Astrocyte of the spinal cord (primary cell): ENCODE measurements at regions not wholly inside any gene's neighbourhood (a gene's known extent, or its start where the extent isn't known, plus 50 kb on each side); places are given as distances from the start of the nearest gene placed in this dataset.

Experiments
- DNase-seq: peaks from one replicate; pipeline ENCODE4 v3.0.0; 2011; ENCODE audit warnings: low read depth, low spot score
- H3K4me3 ChIP-seq: 2 replicates; pipeline ENCODE4 v1.5.1; 2011; ENCODE audit warnings: low read depth, mild to moderate bottlenecking, low read length, moderate library complexity
- in situ Hi-C: cut with HindIII; loops from 2 replicates; pipeline ENCODE4 v1.10.0; 2017; ENCODE audit warnings: low sequenced_read_pairs
- TF ChIP-seq, protein P1 (sequence below): IDR thresholded peaks from 2 replicates; pipeline ENCODE4 v1.5.1; 2012; ENCODE audit warnings: low read depth, mild to moderate bottlenecking, low read length, inconsistent platforms

DNA sequence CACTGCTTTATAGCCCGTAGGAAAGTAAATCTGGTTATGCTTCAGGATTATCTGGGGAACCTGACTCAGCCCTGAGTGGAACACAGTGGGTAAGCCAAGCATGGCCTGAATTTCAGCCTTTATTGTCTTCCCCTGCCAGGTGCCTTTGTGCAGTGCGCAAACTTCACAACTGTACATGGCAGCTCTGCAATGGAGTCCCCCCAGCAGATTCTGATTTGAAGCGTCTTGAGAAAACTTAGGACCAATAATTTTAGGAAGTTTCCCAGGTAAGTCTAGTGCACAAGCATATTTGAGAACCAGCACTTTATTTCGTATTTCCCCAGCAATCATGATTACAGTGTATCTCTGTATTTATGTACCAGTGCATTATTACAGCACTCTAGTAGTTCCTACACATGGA is 112.1 kb upstream of the ARL4C start:
- in situ Hi-C loops, result no loop called here
- TF ChIP-seq, protein P1, sequence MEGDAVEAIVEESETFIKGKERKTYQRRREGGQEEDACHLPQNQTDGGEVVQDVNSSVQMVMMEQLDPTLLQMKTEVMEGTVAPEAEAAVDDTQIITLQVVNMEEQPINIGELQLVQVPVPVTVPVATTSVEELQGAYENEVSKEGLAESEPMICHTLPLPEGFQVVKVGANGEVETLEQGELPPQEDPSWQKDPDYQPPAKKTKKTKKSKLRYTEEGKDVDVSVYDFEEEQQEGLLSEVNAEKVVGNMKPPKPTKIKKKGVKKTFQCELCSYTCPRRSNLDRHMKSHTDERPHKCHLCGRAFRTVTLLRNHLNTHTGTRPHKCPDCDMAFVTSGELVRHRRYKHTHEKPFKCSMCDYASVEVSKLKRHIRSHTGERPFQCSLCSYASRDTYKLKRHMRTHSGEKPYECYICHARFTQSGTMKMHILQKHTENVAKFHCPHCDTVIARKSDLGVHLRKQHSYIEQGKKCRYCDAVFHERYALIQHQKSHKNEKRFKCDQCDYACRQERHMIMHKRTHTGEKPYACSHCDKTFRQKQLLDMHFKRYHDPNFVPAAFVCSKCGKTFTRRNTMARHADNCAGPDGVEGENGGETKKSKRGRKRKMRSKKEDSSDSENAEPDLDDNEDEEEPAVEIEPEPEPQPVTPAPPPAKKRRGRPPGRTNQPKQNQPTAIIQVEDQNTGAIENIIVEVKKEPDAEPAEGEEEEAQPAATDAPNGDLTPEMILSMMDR, result no peak
- H3K4me3 ChIP-seq, result no peak overlapping the region
- no peak for DNase-seq

DNA sequence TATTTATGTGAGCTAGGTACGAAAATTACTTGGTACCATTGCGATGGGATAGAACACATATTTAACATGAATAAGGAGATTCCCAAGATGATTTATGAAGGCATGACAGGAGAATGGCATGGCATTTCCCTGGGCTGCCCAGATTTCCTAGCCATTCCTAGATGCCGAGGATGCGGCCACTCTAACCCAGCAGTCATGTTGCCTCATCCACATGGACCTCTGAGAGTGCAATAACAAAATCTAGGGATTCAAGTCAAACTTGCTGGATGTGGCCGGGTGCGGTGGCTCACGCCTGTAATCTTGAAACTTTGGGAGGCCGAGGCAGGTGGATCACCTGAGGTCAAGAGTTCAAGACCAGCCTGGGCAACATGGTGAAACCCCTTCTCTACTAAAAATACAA is 110.8 kb upstream of the ARL4C start:
- in situ Hi-C loops, result no loop called here
- TF ChIP-seq, protein P1, result no peak
- no peak for DNase-seq
- no peak overlapping the region for H3K4me3 ChIP-seq

DNA sequence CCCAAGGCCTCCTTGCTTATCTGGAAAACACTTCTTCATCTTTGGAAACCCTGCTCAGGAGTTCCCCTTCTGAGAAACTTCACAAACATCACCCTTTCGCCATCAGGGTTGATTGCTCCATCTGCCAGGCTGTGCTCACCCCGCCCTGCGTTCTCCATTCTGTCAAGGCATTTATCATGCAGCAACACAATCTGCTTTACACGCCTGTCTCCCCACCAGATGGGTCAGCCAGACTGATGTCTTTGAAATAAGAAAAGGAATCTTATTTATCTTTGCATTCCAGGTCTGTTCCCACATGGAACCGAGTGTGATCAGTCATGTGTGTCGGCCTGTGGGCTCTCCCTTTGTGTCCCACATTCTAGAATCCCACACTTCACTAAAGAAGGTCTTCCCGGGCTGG is 110.0 kb upstream of the ARL4C start:
- no peak for DNase-seq
- in situ Hi-C loops, result no loop called here

DNA sequence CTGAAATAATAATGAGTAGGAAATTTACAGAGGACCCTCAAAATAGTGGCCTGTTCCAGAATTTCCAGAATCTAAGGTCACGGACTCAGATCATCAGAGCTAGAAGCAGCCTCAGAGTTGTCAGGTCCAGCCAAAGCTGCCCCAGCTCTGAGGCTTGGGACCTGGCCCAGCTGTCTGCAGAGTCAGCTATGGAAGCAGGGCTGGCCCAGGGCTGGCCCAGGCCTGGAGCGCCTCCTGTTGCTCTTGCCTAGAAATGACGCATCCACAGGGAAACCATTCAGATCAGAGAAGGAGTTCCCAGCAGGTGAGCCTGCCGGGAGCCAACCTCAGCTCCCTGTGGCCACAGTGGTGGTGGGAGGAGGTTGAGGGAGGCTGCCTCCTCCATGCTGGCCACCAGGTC is 106.7 kb upstream of the ARL4C start:
- no peak for DNase-seq
- TF ChIP-seq, protein P1, result no peak
- no peak overlapping the region for H3K4me3 ChIP-seq
- in situ Hi-C loops, result no loop called here

More for the DNA sequence above, 110.0 kb upstream of the ARL4C start:
- H3K4me3 ChIP-seq, result no peak overlapping the region
- TF ChIP-seq, protein P1, result no peak

DNA sequence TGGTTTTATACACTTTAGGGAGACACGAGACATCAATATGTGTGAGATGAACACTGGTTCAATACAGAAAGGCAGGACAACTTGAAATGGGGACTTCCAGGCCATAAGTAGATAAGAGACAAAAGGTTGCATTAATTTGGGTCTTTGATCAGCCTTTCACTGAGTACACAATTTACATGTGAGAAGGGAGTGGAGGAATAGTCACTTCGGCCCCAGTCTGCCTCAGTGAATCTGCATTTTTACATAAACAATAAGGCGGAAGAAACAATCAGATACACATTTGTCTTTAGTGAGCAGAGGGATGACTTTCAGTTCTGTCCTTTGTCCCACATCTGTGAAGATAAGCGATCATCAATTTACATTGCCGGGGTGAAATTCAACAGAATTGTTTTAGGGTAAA is 104.3 kb upstream of the ARL4C start:
- TF ChIP-seq, protein P1, result no peak
- in situ Hi-C loops, result no loop called here
- no peak overlapping the region for H3K4me3 ChIP-seq
- no peak for DNase-seq

DNA sequence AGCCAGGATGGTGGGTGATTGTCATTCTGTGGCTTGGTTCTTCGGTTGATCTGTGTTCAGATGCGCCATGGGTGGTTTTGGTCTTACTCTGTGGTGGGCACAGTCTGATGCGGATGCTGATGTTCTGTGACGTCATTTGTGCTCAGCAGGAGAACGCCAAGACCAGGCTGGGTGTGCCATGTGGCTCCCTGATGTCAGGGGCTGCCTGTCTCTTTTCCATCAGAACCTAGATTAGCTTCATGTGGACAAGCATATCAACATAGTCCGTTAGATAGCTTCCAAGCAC is 100.6 kb upstream of the ARL4C start:
- in situ Hi-C loops, result no loop called here
- no peak for DNase-seq
- no peak overlapping the region for H3K4me3 ChIP-seq
- TF ChIP-seq, protein P1, result no peak
